ENCODE measurements at regions not wholly inside any gene's neighbourhood (a gene's known extent, or its start where the extent isn't known, plus 50 kb on each side); places are given as distances from the start of the nearest gene placed in this dataset.

DNA sequence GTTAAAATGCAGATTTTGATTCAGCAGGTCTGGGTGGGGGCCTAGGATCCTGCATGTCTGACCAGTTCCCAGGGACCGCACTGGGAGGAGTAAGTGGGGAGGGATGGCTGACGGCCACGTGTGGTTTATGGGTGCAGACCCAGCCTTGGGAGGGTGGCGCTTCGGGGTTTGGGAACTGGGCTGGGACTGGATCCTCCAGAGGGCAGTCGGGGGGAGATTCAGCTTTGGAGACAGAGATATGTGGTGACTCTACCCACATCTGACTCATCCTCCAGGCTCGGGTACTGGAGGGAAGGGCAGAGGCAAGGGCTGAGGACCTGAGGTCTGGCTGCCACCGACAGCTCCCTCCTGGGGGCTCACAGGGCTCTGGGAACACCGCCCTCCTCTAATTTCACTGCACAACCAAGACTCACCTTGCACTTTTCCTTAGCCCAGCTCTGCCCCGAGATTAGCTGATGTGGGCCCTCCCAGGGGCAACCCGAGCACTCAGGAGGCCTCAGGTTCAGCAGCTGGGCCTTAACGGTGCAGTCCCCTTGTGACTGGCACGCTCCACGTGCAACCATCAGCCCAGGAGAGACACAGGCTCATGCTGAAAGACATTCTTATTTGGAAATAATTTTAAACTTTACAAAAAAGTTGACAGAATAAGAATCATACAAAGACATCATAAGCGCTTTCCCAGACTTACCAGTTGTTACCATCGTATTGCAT is 172.8 kb upstream of the PMEPA1 start (continued):
- TF ChIP-seq RNF2 (IDR thresholded peaks at IDR 0.05; ENCODE audit: borderline replicate concordance, low read depth, low read length, missing control alignments, poor library complexity, severe bottlenecking) = no peak
- TF ChIP-seq, protein P1, sequence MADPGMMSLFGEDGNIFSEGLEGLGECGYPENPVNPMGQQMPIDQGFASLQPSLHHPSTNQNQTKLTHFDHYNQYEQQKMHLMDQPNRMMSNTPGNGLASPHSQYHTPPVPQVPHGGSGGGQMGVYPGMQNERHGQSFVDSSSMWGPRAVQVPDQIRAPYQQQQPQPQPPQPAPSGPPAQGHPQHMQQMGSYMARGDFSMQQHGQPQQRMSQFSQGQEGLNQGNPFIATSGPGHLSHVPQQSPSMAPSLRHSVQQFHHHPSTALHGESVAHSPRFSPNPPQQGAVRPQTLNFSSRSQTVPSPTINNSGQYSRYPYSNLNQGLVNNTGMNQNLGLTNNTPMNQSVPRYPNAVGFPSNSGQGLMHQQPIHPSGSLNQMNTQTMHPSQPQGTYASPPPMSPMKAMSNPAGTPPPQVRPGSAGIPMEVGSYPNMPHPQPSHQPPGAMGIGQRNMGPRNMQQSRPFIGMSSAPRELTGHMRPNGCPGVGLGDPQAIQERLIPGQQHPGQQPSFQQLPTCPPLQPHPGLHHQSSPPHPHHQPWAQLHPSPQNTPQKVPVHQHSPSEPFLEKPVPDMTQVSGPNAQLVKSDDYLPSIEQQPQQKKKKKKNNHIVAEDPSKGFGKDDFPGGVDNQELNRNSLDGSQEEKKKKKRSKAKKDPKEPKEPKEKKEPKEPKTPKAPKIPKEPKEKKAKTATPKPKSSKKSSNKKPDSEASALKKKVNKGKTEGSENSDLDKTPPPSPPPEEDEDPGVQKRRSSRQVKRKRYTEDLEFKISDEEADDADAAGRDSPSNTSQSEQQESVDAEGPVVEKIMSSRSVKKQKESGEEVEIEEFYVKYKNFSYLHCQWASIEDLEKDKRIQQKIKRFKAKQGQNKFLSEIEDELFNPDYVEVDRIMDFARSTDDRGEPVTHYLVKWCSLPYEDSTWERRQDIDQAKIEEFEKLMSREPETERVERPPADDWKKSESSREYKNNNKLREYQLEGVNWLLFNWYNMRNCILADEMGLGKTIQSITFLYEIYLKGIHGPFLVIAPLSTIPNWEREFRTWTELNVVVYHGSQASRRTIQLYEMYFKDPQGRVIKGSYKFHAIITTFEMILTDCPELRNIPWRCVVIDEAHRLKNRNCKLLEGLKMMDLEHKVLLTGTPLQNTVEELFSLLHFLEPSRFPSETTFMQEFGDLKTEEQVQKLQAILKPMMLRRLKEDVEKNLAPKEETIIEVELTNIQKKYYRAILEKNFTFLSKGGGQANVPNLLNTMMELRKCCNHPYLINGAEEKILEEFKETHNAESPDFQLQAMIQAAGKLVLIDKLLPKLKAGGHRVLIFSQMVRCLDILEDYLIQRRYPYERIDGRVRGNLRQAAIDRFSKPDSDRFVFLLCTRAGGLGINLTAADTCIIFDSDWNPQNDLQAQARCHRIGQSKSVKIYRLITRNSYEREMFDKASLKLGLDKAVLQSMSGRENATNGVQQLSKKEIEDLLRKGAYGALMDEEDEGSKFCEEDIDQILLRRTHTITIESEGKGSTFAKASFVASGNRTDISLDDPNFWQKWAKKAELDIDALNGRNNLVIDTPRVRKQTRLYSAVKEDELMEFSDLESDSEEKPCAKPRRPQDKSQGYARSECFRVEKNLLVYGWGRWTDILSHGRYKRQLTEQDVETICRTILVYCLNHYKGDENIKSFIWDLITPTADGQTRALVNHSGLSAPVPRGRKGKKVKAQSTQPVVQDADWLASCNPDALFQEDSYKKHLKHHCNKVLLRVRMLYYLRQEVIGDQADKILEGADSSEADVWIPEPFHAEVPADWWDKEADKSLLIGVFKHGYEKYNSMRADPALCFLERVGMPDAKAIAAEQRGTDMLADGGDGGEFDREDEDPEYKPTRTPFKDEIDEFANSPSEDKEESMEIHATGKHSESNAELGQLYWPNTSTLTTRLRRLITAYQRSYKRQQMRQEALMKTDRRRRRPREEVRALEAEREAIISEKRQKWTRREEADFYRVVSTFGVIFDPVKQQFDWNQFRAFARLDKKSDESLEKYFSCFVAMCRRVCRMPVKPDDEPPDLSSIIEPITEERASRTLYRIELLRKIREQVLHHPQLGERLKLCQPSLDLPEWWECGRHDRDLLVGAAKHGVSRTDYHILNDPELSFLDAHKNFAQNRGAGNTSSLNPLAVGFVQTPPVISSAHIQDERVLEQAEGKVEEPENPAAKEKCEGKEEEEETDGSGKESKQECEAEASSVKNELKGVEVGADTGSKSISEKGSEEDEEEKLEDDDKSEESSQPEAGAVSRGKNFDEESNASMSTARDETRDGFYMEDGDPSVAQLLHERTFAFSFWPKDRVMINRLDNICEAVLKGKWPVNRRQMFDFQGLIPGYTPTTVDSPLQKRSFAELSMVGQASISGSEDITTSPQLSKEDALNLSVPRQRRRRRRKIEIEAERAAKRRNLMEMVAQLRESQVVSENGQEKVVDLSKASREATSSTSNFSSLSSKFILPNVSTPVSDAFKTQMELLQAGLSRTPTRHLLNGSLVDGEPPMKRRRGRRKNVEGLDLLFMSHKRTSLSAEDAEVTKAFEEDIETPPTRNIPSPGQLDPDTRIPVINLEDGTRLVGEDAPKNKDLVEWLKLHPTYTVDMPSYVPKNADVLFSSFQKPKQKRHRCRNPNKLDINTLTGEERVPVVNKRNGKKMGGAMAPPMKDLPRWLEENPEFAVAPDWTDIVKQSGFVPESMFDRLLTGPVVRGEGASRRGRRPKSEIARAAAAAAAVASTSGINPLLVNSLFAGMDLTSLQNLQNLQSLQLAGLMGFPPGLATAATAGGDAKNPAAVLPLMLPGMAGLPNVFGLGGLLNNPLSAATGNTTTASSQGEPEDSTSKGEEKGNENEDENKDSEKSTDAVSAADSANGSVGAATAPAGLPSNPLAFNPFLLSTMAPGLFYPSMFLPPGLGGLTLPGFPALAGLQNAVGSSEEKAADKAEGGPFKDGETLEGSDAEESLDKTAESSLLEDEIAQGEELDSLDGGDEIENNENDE (IDR thresholded peaks at IDR 0.05; ENCODE audit: insufficient replicate concordance, low read length) = no peak
- TF ChIP-seq POLR2A (IDR thresholded peaks at IDR 0.05; ENCODE audit: control extremely low read depth in 1 of 2, low read depth in 2 of 2, low read length in 2 of 2) = no peak
- no peak for TF ChIP-seq CTBP2 (IDR thresholded peaks at IDR 0.05; ENCODE audit: borderline replicate concordance, insufficient read depth, insufficient read length, low read length)
- TF ChIP-seq SUZ12 (IDR thresholded peaks at IDR 0.05; ENCODE audit: low read length) = no peak
- TF ChIP-seq TCF12 (IDR thresholded peaks at IDR 0.05; ENCODE audit: low read depth, low read length) = no peak
- TF ChIP-seq BACH1 (IDR thresholded peaks at IDR 0.05; ENCODE audit: low read length) = no peak

All from H1 (cell line).